IPS DF 6.9 (cell line): ENCODE measurements at regions not wholly inside any gene's neighbourhood (a gene's known extent, or its start where the extent isn't known, plus 50 kb on each side); places are given as distances from the start of the nearest gene placed in this dataset.
"Not testable (repeated sequence)": the region's sequence is repeated elsewhere in the genome, so short reads cannot be mapped to it uniquely, and the experiment has no call there.

Source experiments
- DNase-seq: peaks from one replicate; pipeline ENCODE4 v3.0.0-alpha.2; 2013; ENCODE audit warnings: low read depth, low spot score
- H3K27ac ChIP-seq: one replicate; pipeline ENCODE4 v1.5.1; 2013; ENCODE audit warnings: low read length, control low read depth
- H3K27me3 ChIP-seq: 2 replicates; pipeline ENCODE4 v1.6.1; 2013; ENCODE audit warnings: mild to moderate bottlenecking, low read length; ENCODE audit not compliant: control insufficient read depth, insufficient read depth
- H3K36me3 ChIP-seq: 2 replicates; pipeline ENCODE4 v1.6.1; 2013; ENCODE audit warnings: low read length; ENCODE audit not compliant: control insufficient read depth, insufficient read depth
- H3K4me1 ChIP-seq: 2 replicates; pipeline ENCODE4 v1.6.1; 2013; ENCODE audit warnings: low read length; ENCODE audit not compliant: control insufficient read depth, insufficient read depth
- H3K4me3 ChIP-seq: 2 replicates; pipeline ENCODE4 v1.5.1; 2013; ENCODE audit warnings: mild to moderate bottlenecking, low read length
- H3K9me3 ChIP-seq: 2 replicates; pipeline ENCODE4 v1.6.1; 2013; ENCODE audit warnings: low read length, inconsistent platforms; ENCODE audit not compliant: control insufficient read depth, insufficient read depth
- WGBS: extraction: QIAGEN DNeasy Blood & Tissue Kit; methylation state at CpG from one replicate; pipeline ENCODE4 v1.1.7; 2013; ENCODE audit warnings: mixed read lengths, missing lambda C conversion rate; ENCODE audit not compliant: insufficient read length, insufficient coverage; 5-methylcytosine and 5-hydroxymethylcytosine counted together

GRCh38 chr5:25263507-25263906 lies 618.7 kb upstream of the CDH10 start:
- not testable (repeated sequence) for DNase-seq, H3K9me3 ChIP-seq, H3K27ac ChIP-seq, H3K4me1 ChIP-seq, H3K4me3 ChIP-seq, H3K36me3 ChIP-seq, H3K27me3 ChIP-seq
- WGBS, result no CpG with 5 or more reads among the region's 14 CpGs

- no peak for DNase-seq
- H3K27ac ChIP-seq, result no peak overlapping the region
- no peak overlapping the region for H3K4me3 ChIP-seq
- no CpG with 5 or more reads among the region's 2 CpGs for WGBS
- no peaks in the 10 kb centered on the region for H3K27me3 ChIP-seq
- H3K9me3 ChIP-seq, result no peaks in the 10 kb centered on the region
- H3K4me1 ChIP-seq, result no peaks in the 10 kb centered on the region
- no peaks in the 10 kb centered on the region for H3K36me3 ChIP-seq
Observed at GRCh38 chr5:25262221-25262620, 617.4 kb upstream of the CDH10 start.

GRCh38 chr5:25255128-25255527 lies 610.4 kb upstream of the CDH10 start:
- Histone ChIP-seq H3K4me1 (no peaks in the 10 kb centered on the region), H3K27ac (no peak overlapping the region), H3K36me3 (no peaks in the 10 kb centered on the region), H3K9me3 (no peaks in the 10 kb centered on the region), H3K27me3 (no peaks in the 10 kb centered on the region), H3K4me3 (no peak overlapping the region)
- no peak for DNase-seq
- WGBS, result no CpG with 5 or more reads among the region's 1 CpG

- Histone ChIP-seq H3K9me3 (no peaks in the 10 kb centered on the region), H3K4me1 (no peaks in the 10 kb centered on the region), H3K27me3 (no peaks in the 10 kb centered on the region), H3K4me3 (no peak overlapping the region), H3K27ac (no peak overlapping the region), H3K36me3 (no peaks in the 10 kb centered on the region)
- no peak for DNase-seq
- WGBS, result no CpG with 5 or more reads among the region's 4 CpGs
Observed at GRCh38 chr5:25241981-25242380, 597.2 kb upstream of the CDH10 start.

- H3K36me3 ChIP-seq, H3K27ac ChIP-seq, H3K4me3 ChIP-seq, DNase-seq, H3K9me3 ChIP-seq, H3K27me3 ChIP-seq, H3K4me1 ChIP-seq: not testable (repeated sequence)
- no CpG with 5 or more reads among the region's 4 CpGs for WGBS
Observed at GRCh38 chr5:25238720-25239119, 593.9 kb upstream of the CDH10 start.

- Histone ChIP-seq H3K27me3 (no peaks in the 10 kb centered on the region), H3K27ac (no peak overlapping the region), H3K9me3 (no peaks in the 10 kb centered on the region), H3K4me1 (no peaks in the 10 kb centered on the region), H3K4me3 (no peak overlapping the region), H3K36me3 (no peaks in the 10 kb centered on the region)
- no CpG with 5 or more reads among the region's 10 CpGs for WGBS
- DNase-seq, result no peak
Observed at GRCh38 chr5:25224316-25224982, 579.7 kb upstream of the CDH10 start.

- WGBS, result no CpG with 5 or more reads among the region's 23 CpGs
- not testable (repeated sequence) for H3K27me3 ChIP-seq, H3K4me1 ChIP-seq, H3K27ac ChIP-seq, H3K4me3 ChIP-seq, H3K9me3 ChIP-seq, H3K36me3 ChIP-seq, DNase-seq
Observed at GRCh38 chr5:25199902-25200301, 555.1 kb upstream of the CDH10 start.

DNA sequence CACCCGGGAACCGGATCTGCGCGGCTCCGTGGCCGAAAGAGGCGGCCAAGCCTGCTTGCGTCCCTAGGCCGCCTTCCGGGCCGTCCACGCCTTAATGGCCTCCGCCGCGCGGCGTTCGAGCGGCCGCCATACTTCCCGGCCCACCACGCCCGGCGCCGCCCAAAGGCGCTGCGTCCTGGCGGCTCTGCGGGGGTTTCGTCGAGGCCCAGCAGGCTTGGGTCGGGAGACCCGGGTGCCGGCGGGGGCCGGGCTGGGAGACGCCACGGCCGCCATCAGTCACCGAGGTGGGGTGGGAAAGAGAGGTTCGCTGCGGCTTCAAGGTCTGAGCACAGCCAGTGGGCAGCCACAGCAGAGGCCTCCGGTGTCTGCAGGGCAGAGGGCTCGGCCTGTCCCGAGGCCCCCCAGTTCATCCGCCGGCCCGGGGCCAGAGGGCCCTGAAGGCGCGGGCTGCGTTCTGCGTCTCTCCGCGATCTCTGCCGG lies 545.8 kb upstream of the CDH10 start:
- Histone ChIP-seq H3K27ac (no peak overlapping the region), H3K36me3 (no peaks in the 10 kb centered on the region), H3K27me3 (no peaks in the 10 kb centered on the region), H3K4me3 (no peak overlapping the region), H3K9me3 (no peaks in the 10 kb centered on the region), H3K4me1 (no peaks in the 10 kb centered on the region)
- no peak for DNase-seq
- no CpG with 5 or more reads among the region's 55 CpGs for whole genome bisulfite sequencing

GRCh38 chr5:25181249-25181648 lies 536.5 kb upstream of the CDH10 start:
- Histone ChIP-seq H3K4me3 (no peak overlapping the region), H3K27ac (no peak overlapping the region), H3K9me3 (no peaks in the 10 kb centered on the region), H3K4me1 (no peaks in the 10 kb centered on the region; the same call in 1 of the 2 replicates), H3K36me3 (no peaks in the 10 kb centered on the region), H3K27me3 (no peaks in the 10 kb centered on the region)
- no CpG with 5 or more reads among the region's 5 CpGs for WGBS
- no peak for DNase-seq

DNA sequence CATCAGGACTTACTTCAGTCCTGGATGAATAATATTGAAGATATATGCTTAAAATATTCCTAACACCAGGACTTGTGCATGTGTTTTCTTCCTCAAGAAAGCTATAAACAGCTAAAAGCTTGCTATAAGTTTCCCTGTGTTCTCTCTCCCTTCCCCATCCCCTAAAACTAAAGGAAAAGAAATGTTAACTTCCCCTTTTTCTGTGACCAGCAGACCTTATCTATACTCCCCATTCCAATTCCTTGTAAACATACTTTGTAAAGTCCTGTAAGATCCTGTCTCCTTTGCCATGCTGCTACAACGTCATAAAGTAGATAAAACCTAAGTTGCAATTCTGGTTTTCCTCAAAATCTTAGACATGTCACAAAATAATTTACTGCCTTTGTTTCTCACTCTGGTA lies 517.8 kb upstream of the CDH10 start:
- not testable (repeated sequence) for H3K4me1 ChIP-seq, H3K4me3 ChIP-seq, H3K36me3 ChIP-seq, H3K27ac ChIP-seq, DNase-seq, H3K27me3 ChIP-seq, H3K9me3 ChIP-seq
- WGBS, result no CpG with 5 or more reads among the region's 1 CpG

GRCh38 chr5:25160891-25161290 lies 516.1 kb upstream of the CDH10 start:
- Histone ChIP-seq H3K4me3 (no peak overlapping the region), H3K9me3 (no peaks in the 10 kb centered on the region), H3K27me3 (no peaks in the 10 kb centered on the region), H3K4me1 (no peaks in the 10 kb centered on the region), H3K27ac (no peak overlapping the region), H3K36me3 (no peaks in the 10 kb centered on the region)
- no CpG with 5 or more reads among the region's 1 CpG for WGBS
- no peak for DNase-seq
